Osteocyte (in vitro differentiated cells): ENCODE measurements at regions not wholly inside any gene's neighbourhood (a gene's known extent, or its start where the extent isn't known, plus 50 kb on each side); places are given as distances from the start of the nearest gene placed in this dataset.

ENCODE experiments used
- DNase-seq: peaks from one replicate; pipeline ENCODE4 v3.0.0; 2021; ENCODE audit warnings: mixed read lengths; ENCODE audit not compliant: unreplicated experiment; ENCODE audit errors: extremely low spot score
- H3K27ac Mint-ChIP-seq: one replicate; pipeline ENCODE4 v1.8.0; 2021; ENCODE audit warnings: mild to moderate bottlenecking, mixed read lengths; ENCODE audit not compliant: unreplicated experiment
- H3K27me3 Mint-ChIP-seq: one replicate; pipeline ENCODE4 v1.8.0; 2021; ENCODE audit warnings: mixed read lengths; ENCODE audit not compliant: unreplicated experiment
- H3K36me3 Mint-ChIP-seq: one replicate; pipeline ENCODE4 v1.8.0; 2021; ENCODE audit warnings: mixed read lengths; ENCODE audit not compliant: unreplicated experiment
- H3K4me1 Mint-ChIP-seq: one replicate; pipeline ENCODE4 v1.8.0; 2021; ENCODE audit warnings: mixed read lengths; ENCODE audit not compliant: unreplicated experiment
- H3K4me3 Mint-ChIP-seq: one replicate; pipeline ENCODE4 v1.8.0; 2021; ENCODE audit warnings: mild to moderate bottlenecking, moderate library complexity, mixed read lengths; ENCODE audit not compliant: unreplicated experiment
- H3K9me3 Mint-ChIP-seq: one replicate; pipeline ENCODE4 v1.8.0; 2021; ENCODE audit warnings: mixed read lengths; ENCODE audit not compliant: unreplicated experiment
- TF ChIP-seq, protein P1 (sequence below): fragments of 200-600 bp; sonication (generic); IDR thresholded peaks from 2 replicates; pipeline ENCODE4 v1.5.0; 2021; ENCODE audit warnings: antibody characterized with exemption, mild to moderate bottlenecking, moderate library complexity

- peaks cover 1% of the 10 kb centered on the region for H3K36me3 Mint-ChIP-seq
- H3K4me1 Mint-ChIP-seq, result peaks cover 35% of the 10 kb centered on the region
- H3K27ac Mint-ChIP-seq, result peak overlapping the region; percentile 47
- peaks cover 4% of the 10 kb centered on the region for H3K9me3 Mint-ChIP-seq
- no peaks in the 10 kb centered on the region for H3K27me3 Mint-ChIP-seq
- TF ChIP-seq, protein P1, sequence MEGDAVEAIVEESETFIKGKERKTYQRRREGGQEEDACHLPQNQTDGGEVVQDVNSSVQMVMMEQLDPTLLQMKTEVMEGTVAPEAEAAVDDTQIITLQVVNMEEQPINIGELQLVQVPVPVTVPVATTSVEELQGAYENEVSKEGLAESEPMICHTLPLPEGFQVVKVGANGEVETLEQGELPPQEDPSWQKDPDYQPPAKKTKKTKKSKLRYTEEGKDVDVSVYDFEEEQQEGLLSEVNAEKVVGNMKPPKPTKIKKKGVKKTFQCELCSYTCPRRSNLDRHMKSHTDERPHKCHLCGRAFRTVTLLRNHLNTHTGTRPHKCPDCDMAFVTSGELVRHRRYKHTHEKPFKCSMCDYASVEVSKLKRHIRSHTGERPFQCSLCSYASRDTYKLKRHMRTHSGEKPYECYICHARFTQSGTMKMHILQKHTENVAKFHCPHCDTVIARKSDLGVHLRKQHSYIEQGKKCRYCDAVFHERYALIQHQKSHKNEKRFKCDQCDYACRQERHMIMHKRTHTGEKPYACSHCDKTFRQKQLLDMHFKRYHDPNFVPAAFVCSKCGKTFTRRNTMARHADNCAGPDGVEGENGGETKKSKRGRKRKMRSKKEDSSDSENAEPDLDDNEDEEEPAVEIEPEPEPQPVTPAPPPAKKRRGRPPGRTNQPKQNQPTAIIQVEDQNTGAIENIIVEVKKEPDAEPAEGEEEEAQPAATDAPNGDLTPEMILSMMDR, result no peak
- DNase-seq, result no peak
- no peak overlapping the region for H3K4me3 Mint-ChIP-seq
These were observed 306.1 kb upstream of the COL8A1 start for GRCh38 chr3:99332276-99332675.

DNA sequence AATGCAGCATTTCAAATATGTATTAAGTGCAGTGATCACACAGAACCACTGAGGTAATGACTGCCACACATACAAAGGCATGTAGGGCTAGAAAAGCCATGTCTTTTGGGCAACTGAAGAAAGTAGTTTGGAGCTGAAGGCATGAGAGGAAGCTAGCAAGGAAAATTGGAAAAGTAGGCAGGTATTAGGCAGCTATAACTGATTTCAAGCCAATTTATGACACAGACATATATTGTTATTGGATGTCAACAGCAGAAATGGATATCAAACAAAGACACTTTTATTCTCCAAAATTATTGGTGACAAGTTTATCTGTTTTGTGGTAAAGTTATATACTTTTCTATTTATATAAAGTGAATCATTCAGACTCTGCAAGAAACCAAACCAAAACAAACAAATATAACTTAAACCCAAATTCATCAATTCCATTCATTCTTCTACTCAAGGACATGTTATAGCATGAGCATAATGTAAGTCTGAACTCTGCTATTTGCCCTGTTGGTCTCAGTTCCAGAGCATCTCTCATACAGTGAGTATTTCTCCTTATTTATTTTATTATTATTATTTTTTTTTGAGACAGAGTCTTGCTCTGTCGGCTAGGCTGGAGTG, 307.4 kb upstream of the COL8A1 start:
- peaks cover 3% of the 10 kb centered on the region for H3K36me3 Mint-ChIP-seq
- H3K9me3 Mint-ChIP-seq, result peaks cover 9% of the 10 kb centered on the region
- peaks cover 31% of the 10 kb centered on the region for H3K4me1 Mint-ChIP-seq
- H3K4me3 Mint-ChIP-seq, result no peak overlapping the region
- no peak for DNase-seq
- peak overlapping the region; percentile 28 for H3K27ac Mint-ChIP-seq
- TF ChIP-seq, protein P1, result no peak
- H3K27me3 Mint-ChIP-seq, result no peaks in the 10 kb centered on the region

DNA sequence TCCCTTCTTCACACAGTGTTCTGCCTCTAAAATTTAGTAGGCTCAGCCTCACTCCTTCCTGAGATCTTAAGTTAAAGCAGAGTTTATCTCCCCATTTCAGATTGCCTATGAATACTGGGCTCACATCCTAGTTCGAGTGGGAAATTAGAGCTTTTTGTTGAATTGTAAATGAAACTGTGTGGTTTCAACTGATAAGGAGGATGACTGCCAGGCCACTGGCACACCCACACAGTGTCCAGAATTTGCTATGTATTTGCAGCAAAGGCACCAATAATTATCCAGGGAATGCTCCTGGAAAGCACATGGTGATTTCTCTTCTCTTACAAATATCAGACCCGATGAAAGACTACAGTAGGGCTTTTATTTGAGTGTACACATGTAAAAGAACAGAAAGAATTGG, 308.1 kb upstream of the COL8A1 start:
- no peak overlapping the region for H3K4me3 Mint-ChIP-seq
- H3K36me3 Mint-ChIP-seq, result peaks cover 3% of the 10 kb centered on the region
- peaks cover 37% of the 10 kb centered on the region for H3K4me1 Mint-ChIP-seq
- no peak for DNase-seq
- H3K27me3 Mint-ChIP-seq, result no peaks in the 10 kb centered on the region
- H3K27ac Mint-ChIP-seq, result peak overlapping the region; percentile 46
- H3K9me3 Mint-ChIP-seq, result peaks cover 9% of the 10 kb centered on the region
- TF ChIP-seq, protein P1, result no peak

DNA sequence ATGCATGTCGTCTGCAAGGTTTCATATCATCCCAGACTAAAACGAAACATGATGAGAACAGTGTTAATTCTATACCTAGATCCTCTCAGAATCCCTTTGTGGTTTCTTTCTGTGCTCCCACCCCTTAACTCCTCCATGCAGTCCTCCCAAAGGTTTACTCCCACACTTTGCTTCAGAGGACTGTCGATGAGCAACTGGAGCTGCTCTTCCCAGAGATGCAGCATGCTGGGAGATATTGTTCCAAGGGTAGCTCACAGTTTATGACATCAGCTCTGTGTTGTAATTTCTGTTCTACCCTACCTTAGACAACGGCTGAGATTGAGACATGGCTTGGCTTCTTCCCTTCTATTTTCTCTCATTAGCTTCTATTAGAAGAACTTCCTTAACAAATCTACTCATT, 313.0 kb upstream of the COL8A1 start:
- Mint-ChIP-seq H3K4me1 (peaks cover 43% of the 10 kb centered on the region), H3K27me3 (no peaks in the 10 kb centered on the region), H3K4me3 (no peak overlapping the region), H3K9me3 (peaks cover 5% of the 10 kb centered on the region), H3K36me3 (peaks cover 3% of the 10 kb centered on the region), H3K27ac (no peak overlapping the region)
- no peak for DNase-seq
- TF ChIP-seq, protein P1, result no peak

DNA sequence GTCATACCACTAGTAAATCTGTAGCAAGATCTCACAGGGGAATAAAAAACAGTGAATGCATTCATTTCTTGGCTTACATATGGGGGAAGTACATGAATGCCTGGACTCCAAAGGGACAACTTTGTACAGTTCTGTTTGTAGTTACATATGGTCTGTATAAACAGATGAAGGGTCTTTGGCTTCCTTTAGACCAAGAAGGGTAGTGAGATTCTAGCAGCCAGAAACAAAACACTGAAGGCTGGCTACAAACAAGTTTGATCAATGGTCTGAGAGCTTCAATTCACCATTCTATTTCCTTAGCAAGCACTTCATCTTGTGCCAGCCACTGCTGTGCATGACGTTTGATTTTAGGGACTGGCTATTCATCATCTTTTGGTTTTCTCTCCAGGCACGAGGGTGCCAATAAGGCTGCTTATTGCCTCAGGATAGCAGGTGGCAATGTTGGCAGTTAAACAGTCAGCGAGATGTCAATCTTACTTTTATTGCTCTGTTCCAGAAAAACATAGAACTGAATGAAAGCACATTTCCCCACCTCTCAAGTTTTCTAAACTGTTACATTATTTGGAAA, 313.7 kb upstream of the COL8A1 start:
- TF ChIP-seq, protein P1, result no peak
- Mint-ChIP-seq H3K4me1 (peaks cover 45% of the 10 kb centered on the region), H3K27me3 (no peaks in the 10 kb centered on the region), H3K27ac (peak overlapping the region; percentile 35), H3K9me3 (peaks cover 5% of the 10 kb centered on the region), H3K36me3 (peaks cover 3% of the 10 kb centered on the region), H3K4me3 (no peak overlapping the region)
- DNase-seq, result no peak
